Spleen (tissue), 7 donors: ENCODE measurements at regions not wholly inside any gene's neighbourhood (a gene's known extent, or its start where the extent isn't known, plus 50 kb on each side); places are given as distances from the start of the nearest gene placed in this dataset.

Experiments
- POLR2A ChIP-seq, 3 donors: fragments of 450-650 bp; IDR thresholded peaks; one replicate each; pipeline ENCODE4 v1.5.1; 2017; ENCODE audit warnings: antibody characterized with exemption in 3 of 3, mild to moderate bottlenecking in 1 of 3
- TF ChIP-seq, protein P1 (sequence below), 11 experiments: fragments of 200-600 bp in 7 of 11; fragments of 450-650 bp in 4 of 11; sonication (generic) in 4 of 11; IDR thresholded peaks in 8 of 11; conservative IDR thresholded peaks in 3 of 11; 1 replicate in 7 of 11; 2 replicates in 4 of 11; pipeline versions ENCODE4 v1.4.0 to v1.8.0; 2016 to 2021; ENCODE audit warnings: antibody characterized with exemption in 11 of 11, inconsistent platforms in 4 of 11, mild to moderate bottlenecking in 1 of 11
- donor health status: DM: no; HTN: no; CAD: no; lungs with moderate emphysema.
- donor health status: DM: no; HTN: no; CAD: no.
- donor health status: DM: no; HTN: no; CAD: no.

DNA sequence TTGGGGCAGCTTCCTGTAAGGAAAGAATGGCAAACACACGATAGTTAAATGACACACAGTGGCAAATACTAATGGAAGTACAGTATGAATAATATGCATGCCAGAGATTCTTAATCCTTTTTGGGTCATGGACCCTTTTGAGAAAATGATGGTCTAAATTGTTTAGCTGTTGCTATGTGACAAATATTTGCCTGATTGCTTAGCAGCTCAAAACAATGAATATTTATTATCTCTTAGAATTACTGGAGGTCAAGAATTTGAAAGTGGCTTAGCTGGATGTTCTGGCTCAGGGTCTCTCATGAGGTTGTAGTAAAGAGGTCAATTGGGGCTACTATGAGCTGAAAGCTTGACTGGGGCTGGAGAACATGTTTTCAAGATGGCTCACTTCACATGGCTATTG, 69.7 kb downstream of the FANCF start:
- TF ChIP-seq POLR2A (IDR thresholded peaks at IDR 0.05): no peak
- TF ChIP-seq, protein P1, sequence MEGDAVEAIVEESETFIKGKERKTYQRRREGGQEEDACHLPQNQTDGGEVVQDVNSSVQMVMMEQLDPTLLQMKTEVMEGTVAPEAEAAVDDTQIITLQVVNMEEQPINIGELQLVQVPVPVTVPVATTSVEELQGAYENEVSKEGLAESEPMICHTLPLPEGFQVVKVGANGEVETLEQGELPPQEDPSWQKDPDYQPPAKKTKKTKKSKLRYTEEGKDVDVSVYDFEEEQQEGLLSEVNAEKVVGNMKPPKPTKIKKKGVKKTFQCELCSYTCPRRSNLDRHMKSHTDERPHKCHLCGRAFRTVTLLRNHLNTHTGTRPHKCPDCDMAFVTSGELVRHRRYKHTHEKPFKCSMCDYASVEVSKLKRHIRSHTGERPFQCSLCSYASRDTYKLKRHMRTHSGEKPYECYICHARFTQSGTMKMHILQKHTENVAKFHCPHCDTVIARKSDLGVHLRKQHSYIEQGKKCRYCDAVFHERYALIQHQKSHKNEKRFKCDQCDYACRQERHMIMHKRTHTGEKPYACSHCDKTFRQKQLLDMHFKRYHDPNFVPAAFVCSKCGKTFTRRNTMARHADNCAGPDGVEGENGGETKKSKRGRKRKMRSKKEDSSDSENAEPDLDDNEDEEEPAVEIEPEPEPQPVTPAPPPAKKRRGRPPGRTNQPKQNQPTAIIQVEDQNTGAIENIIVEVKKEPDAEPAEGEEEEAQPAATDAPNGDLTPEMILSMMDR (IDR thresholded peaks at IDR 0.05 in 8 of 11, conservative IDR thresholded peaks at IDR 0.05 in 3 of 11): no peak
